IMR-90 (cell line): ENCODE measurements at regions not wholly inside any gene's neighbourhood (a gene's known extent, or its start where the extent isn't known, plus 50 kb on each side); places are given as distances from the start of the nearest gene placed in this dataset.

Experiments used
- ATAC-seq: fragments of 200-7000 bp; cut with Tn5 transposase; 2 replicates; pipeline ENCODE4 v1.9.1; 2020; ENCODE audit warnings: low read depth, mild to moderate bottlenecking, moderate library complexity
- BruUV-seq: library from RNA; stranded (reverse); fragments of 400-500 nt; replicated peaks from 2 replicates; lab custom pipeline; 2021; lab: Mats Ljungman, UMichigan
- CTCF ChIA-PET: fragments of 300-600 bp; formaldehyde crosslinking; extraction: SDS; loops from one replicate; lab custom pipeline; 2021; ENCODE audit warnings: antibody characterized with exemption; lab: Yijun Ruan, JAX
- POLR2A ChIA-PET: fragments of 300-600 bp; sonication (Branson Sonifier 250); formaldehyde crosslinking; loops from one replicate; lab custom pipeline; 2022; ENCODE audit warnings: antibody characterized with exemption; ENCODE audit not compliant: unreplicated experiment; lab: Charles Lee
- DNase-seq: peaks from one replicate; pipeline ENCODE4 v3.0.0; 2013
- H2AFZ ChIP-seq: replicated peaks from 2 replicates; pipeline ENCODE3; 2013; ENCODE audit warnings: low read length, mild to moderate bottlenecking; ENCODE audit not compliant: poor library complexity
- H2AK5ac ChIP-seq: 2 replicates; pipeline ENCODE4 v1.6.1; 2013; ENCODE audit warnings: low read depth, low read length, inconsistent platforms
- H2AK9ac ChIP-seq: replicated peaks from 2 replicates; pipeline ENCODE3; 2013; ENCODE audit warnings: mild to moderate bottlenecking, low read depth, low read length, moderate library complexity; ENCODE audit not compliant: poor library complexity
- H2BK120ac ChIP-seq: 2 replicates; pipeline ENCODE4 v1.6.1; 2013; ENCODE audit warnings: low read depth, low read length, inconsistent platforms
- H2BK15ac ChIP-seq: 3 replicates; pipeline ENCODE4 v1.6.1; 2013; ENCODE audit warnings: low read depth, low read length, inconsistent platforms
- H2BK20ac ChIP-seq: 2 replicates; pipeline ENCODE4 v1.6.1; 2013; ENCODE audit warnings: low read depth, mild to moderate bottlenecking, inconsistent platforms, low read length, moderate library complexity
- H2BK5ac ChIP-seq: 2 replicates; pipeline ENCODE4 v1.6.1; 2013; ENCODE audit warnings: mild to moderate bottlenecking, low read depth, low read length, inconsistent platforms; ENCODE audit not compliant: poor library complexity, severe bottlenecking
- H3K14ac ChIP-seq: replicated peaks from 2 replicates; pipeline ENCODE4 v1.6.1; 2013; ENCODE audit warnings: low read depth, low read length, inconsistent platforms
- H3K18ac ChIP-seq: 2 replicates; pipeline ENCODE4 v1.6.1; 2013; ENCODE audit warnings: low read depth, low read length, control low read depth
- H3K23ac ChIP-seq: 2 replicates; pipeline ENCODE4 v1.6.1; 2013; ENCODE audit warnings: low read depth, low read length, inconsistent platforms
- H3K27ac ChIP-seq: 2 replicates; pipeline ENCODE4 v1.5.1; 2013; ENCODE audit warnings: mild to moderate bottlenecking, control low read depth, low read length; ENCODE audit not compliant: insufficient read depth
- H3K27me3 ChIP-seq: 2 replicates; pipeline ENCODE4 v1.6.1; 2013; ENCODE audit warnings: low read length; ENCODE audit not compliant: control insufficient read depth, insufficient read depth
- H3K36me3 ChIP-seq: 2 replicates; pipeline ENCODE4 v1.6.1; 2013; ENCODE audit warnings: low read length, mixed read lengths; ENCODE audit not compliant: control insufficient read depth, insufficient read depth
- H3K4ac ChIP-seq: 2 replicates; pipeline ENCODE4 v1.6.1; 2013; ENCODE audit warnings: low read depth, low read length, inconsistent platforms
- H3K4me1 ChIP-seq: 2 replicates; pipeline ENCODE4 v1.6.1; 2013; ENCODE audit warnings: low read length, mixed read lengths; ENCODE audit not compliant: control insufficient read depth, insufficient read depth
- H3K4me2 ChIP-seq: 2 replicates; pipeline ENCODE4 v1.6.1; 2013; ENCODE audit warnings: low read depth, mild to moderate bottlenecking, control low read depth, low read length, moderate library complexity
- H3K4me3 ChIP-seq: 2 replicates; pipeline ENCODE4 v1.5.1; 2013; ENCODE audit warnings: low read depth, mild to moderate bottlenecking, control low read depth, low read length, moderate library complexity; ENCODE audit not compliant: insufficient read depth
- H3K56ac ChIP-seq: 2 replicates; pipeline ENCODE4 v1.6.1; 2013; ENCODE audit warnings: low read length, inconsistent platforms; ENCODE audit not compliant: insufficient read depth; ENCODE audit errors: extremely low read depth
- H3K79me1 ChIP-seq, 2 experiments: 2 replicates each; pipeline ENCODE4 v1.6.1; 2013; ENCODE audit warnings: low read length in 2 of 2, inconsistent platforms in 1 of 2, low read depth in 1 of 2
- H3K9ac ChIP-seq: 2 replicates; pipeline ENCODE4 v1.6.1; 2013; ENCODE audit warnings: low read depth, low read length, control low read depth
- H3K9me1 ChIP-seq: 2 replicates; pipeline ENCODE4 v1.6.1; 2013; ENCODE audit warnings: low read length, inconsistent platforms; ENCODE audit not compliant: insufficient read depth
- H3K9me3 ChIP-seq: 2 replicates; pipeline ENCODE4 v1.6.1; 2013; ENCODE audit warnings: low read length; ENCODE audit not compliant: control insufficient read depth, insufficient read depth
- H4K20me1 ChIP-seq: 2 replicates; pipeline ENCODE4 v1.6.1; 2013; ENCODE audit warnings: low read length, inconsistent platforms; ENCODE audit not compliant: insufficient read depth
- H4K5ac ChIP-seq: 2 replicates; pipeline ENCODE4 v1.6.1; 2013; ENCODE audit warnings: mild to moderate bottlenecking, low read depth, low read length, control low read depth
- H4K8ac ChIP-seq, 2 experiments: 2 replicates each; pipeline ENCODE4 v1.6.1; 2013; ENCODE audit warnings: low read depth in 2 of 2, low read length in 2 of 2, control low read depth in 1 of 2, inconsistent platforms in 1 of 2
- H4K91ac ChIP-seq: 2 replicates; pipeline ENCODE4 v1.6.1; 2013; ENCODE audit warnings: low read depth, low read length, inconsistent platforms; ENCODE audit not compliant: insufficient read depth
- RAD21 ChIP-seq: IDR thresholded peaks from 2 replicates; pipeline ENCODE4 v1.6.1; 2012; ENCODE audit warnings: low read length, improper control_type of control experiment
- WGBS, 2 experiments: methylation state at CpG; one replicate each; pipeline versions ENCODE4 v1.1.5 to v1.1.7; 2013; ENCODE audit warnings: missing lambda C conversion rate in 2 of 2; ENCODE audit not compliant: insufficient read length in 1 of 2; ENCODE audit errors: extremely low coverage in 2 of 2; 5-methylcytosine and 5-hydroxymethylcytosine counted together
- dilution Hi-C: fragments of 300-500 bp; cut with HindIII; formaldehyde crosslinking; loops from one replicate; pipeline ENCODE4 v1.14.3; 2018; ENCODE audit warnings: low sequenced_read_pairs; ENCODE audit not compliant: unreplicated experiment
- in situ Hi-C: fragments of 300-500 bp; cut with MboI; formaldehyde crosslinking; loops from 3 replicates; pipeline ENCODE4 v1.14.3; 2019; ENCODE audit warnings: low sequenced_read_pairs, inconsistent platforms, mixed read lengths
- intact Hi-C: fragments of 100-400 bp; cut with micrococcal nuclease; formaldehyde crosslinking; loops from 2 replicates; pipeline ENCODE4 v1.10.0; 2022

- BruUV-seq = no TSS peak
- CTCF ChIA-PET = no interaction called here
These were observed 201.1 kb upstream of the GLRA1 start for GRCh38 chr5:152125661-152126205.

More at GRCh38 chr5:152125661-152126205, 201.1 kb upstream of the GLRA1 start:
- Histone ChIP-seq H3K9ac (no peak overlapping the region), H3K14ac (no peak overlapping the region), H2BK15ac (no peak overlapping the region), H3K9me3 (no peaks in the 10 kb centered on the region), H3K18ac (no peak overlapping the region), H2BK120ac (no peak overlapping the region), H3K36me3 (no peaks in the 10 kb centered on the region), H3K27ac (no peak overlapping the region), H3K9me1 (no peaks in the 10 kb centered on the region), H3K4me3 (no peak overlapping the region), H4K5ac (no peak overlapping the region), H4K8ac (no peak overlapping the region), H2AFZ (no peak overlapping the region), H3K4me1 (no peaks in the 10 kb centered on the region), H4K20me1 (no peaks in the 10 kb centered on the region), H4K91ac (no peak overlapping the region), H2BK20ac (no peak overlapping the region), H3K23ac (no peak overlapping the region), H3K56ac (no peak overlapping the region), H2AK9ac (no peak overlapping the region), H2AK5ac (no peak overlapping the region), H2BK5ac (no peak overlapping the region), H3K79me1 (no peaks in the 10 kb centered on the region), H3K4me2 (no peak overlapping the region), H3K27me3 (no peaks in the 10 kb centered on the region), H3K4ac (no peak overlapping the region)
- dilution Hi-C loops = no loop called here
- no peak for TF ChIP-seq RAD21
- 36% methylated on average over 2 of the region's 7 CpGs; no CpG with 5 or more reads in 1 of the 2 experiments for WGBS, 2 experiments
- ATAC-seq (no peak), DNase-seq (no peak)
- intact Hi-C loops = no loop called here
- POLR2A ChIA-PET = no interaction called here
- in situ Hi-C loops = no loop called here
